Lung (tissue), 11 donors: ENCODE measurements at regions not wholly inside any gene's neighbourhood (a gene's known extent, or its start where the extent isn't known, plus 50 kb on each side); places are given as distances from the start of the nearest gene placed in this dataset.
A peak's percentile ranks its signal among the peaks of the same experiment; 100 is the strongest.

Experiments
- ATAC-seq: fragments of 200-7000 bp; cut with Tn5 transposase; one replicate; pipeline ENCODE4 v1.9.1; 2020; ENCODE audit warnings: moderate number of reproducible peaks; ENCODE audit not compliant: insufficient read depth, low FRiP score
- DNase-seq, 3 donors: peaks; one replicate each; pipeline ENCODE4 v3.0.0-alpha.2; 2013 to 2017
- H3K27ac ChIP-seq, 2 donors: one replicate each; pipeline ENCODE4 v1.5.1; 2013; ENCODE audit warnings: mild to moderate bottlenecking in 2 of 2, moderate library complexity in 2 of 2, control low read depth in 1 of 2, inconsistent platforms in 1 of 2, low read depth in 1 of 2, low read length in 1 of 2
- H3K27me3 ChIP-seq, 3 donors: one replicate each; pipeline ENCODE4 v1.5.1; 2013; ENCODE audit warnings: low read length in 2 of 3; ENCODE audit not compliant: control insufficient read depth in 3 of 3, insufficient read depth in 3 of 3
- H3K36me3 ChIP-seq, 4 donors: one replicate each; pipeline ENCODE4 v1.5.1; 2013; ENCODE audit warnings: low read length in 4 of 4, mild to moderate bottlenecking in 1 of 4, moderate library complexity in 1 of 4; ENCODE audit not compliant: control insufficient read depth in 4 of 4, insufficient read depth in 4 of 4
- H3K4me1 ChIP-seq, 5 donors: one replicate each; pipeline ENCODE4 v1.5.1; 2013; ENCODE audit warnings: low read length in 5 of 5, mild to moderate bottlenecking in 2 of 5, moderate library complexity in 1 of 5; ENCODE audit not compliant: control insufficient read depth in 5 of 5, insufficient read depth in 5 of 5
- H3K4me3 ChIP-seq: one replicate; pipeline ENCODE4 v1.5.1; 2013; ENCODE audit warnings: mild to moderate bottlenecking, control low read depth, moderate library complexity
- H3K9ac ChIP-seq, 2 donors: one replicate each; pipeline ENCODE4 v1.5.1; 2013; ENCODE audit warnings: low read length in 2 of 2, control low read depth in 1 of 2; ENCODE audit not compliant: insufficient read depth in 1 of 2
- H3K9me3 ChIP-seq, 4 donors: one replicate each; pipeline ENCODE4 v1.5.1; 2013; ENCODE audit warnings: low read length in 3 of 4, mild to moderate bottlenecking in 1 of 4, moderate library complexity in 1 of 4; ENCODE audit not compliant: control insufficient read depth in 4 of 4, insufficient read depth in 3 of 4
- WGBS, 2 donors: extraction: QIAGEN DNeasy Blood & Tissue Kit; methylation state at CpG; one replicate each; pipeline ENCODE4 v1.1.7; 2013; 5-methylcytosine and 5-hydroxymethylcytosine counted together
- TF ChIP-seq, protein P1 (sequence below): IDR thresholded peaks from 2 replicates; pipeline ENCODE4 v1.5.1; 2012; ENCODE audit warnings: mild to moderate bottlenecking; ENCODE audit errors: control extremely low read depth, extremely low read depth
- donor health status: control.
- donor health status: control.
- donor health status: Bipolar disorder and iron deficiency.
- donor health status: healthy.
- donor health status: DM: yes; HTN: yes; CAD: no.

DNA sequence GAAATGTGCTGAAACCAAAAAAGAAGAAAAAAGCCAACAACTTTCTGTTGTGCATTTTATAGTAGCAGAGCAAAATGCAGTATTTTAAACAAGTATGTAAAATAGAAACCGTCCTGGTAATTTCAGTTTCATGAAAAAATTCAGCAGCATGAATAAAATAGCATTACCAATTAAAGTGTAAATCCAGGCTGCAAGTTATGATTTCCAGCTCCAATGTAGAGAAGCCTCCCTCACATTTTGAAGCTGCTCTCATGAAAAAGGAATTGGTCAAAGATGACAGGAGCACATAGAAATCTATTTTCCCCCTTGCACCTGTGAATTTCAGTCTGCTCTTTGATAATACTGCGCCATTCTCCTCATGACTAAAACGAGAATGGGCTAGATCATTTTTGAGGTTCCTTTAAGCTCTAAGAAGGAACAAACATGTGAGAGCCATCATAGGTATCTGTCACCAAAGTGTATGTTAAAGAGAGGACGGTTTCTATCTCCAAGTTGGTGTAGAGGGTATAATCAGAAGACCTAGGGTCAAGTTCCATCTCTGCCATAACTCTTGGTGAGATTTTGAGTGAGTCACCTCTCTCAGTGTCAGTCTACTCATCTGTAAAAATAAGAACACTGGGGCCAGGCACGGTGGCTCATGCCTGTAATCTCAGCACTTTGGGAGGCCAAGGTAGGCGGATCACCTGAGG lies 107.5 kb downstream of the MTPAP start:
- Histone ChIP-seq H3K36me3 (no peaks in the 10 kb centered on the region), H3K9me3 (no peaks in the 10 kb centered on the region), H3K4me3 (no peak overlapping the region), H3K27me3 (no peaks in the 10 kb centered on the region), H3K4me1 (no peaks in the 10 kb centered on the region), H3K9ac (no peak overlapping the region), H3K27ac (no peak overlapping the region)
- WGBS, 2 donors, result 80 to 88% methylated on average over 6 of the region's 6 CpGs
- DNase-seq (no peak), ATAC-seq (no peak)
- TF ChIP-seq, protein P1, sequence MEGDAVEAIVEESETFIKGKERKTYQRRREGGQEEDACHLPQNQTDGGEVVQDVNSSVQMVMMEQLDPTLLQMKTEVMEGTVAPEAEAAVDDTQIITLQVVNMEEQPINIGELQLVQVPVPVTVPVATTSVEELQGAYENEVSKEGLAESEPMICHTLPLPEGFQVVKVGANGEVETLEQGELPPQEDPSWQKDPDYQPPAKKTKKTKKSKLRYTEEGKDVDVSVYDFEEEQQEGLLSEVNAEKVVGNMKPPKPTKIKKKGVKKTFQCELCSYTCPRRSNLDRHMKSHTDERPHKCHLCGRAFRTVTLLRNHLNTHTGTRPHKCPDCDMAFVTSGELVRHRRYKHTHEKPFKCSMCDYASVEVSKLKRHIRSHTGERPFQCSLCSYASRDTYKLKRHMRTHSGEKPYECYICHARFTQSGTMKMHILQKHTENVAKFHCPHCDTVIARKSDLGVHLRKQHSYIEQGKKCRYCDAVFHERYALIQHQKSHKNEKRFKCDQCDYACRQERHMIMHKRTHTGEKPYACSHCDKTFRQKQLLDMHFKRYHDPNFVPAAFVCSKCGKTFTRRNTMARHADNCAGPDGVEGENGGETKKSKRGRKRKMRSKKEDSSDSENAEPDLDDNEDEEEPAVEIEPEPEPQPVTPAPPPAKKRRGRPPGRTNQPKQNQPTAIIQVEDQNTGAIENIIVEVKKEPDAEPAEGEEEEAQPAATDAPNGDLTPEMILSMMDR, result no peak

GRCh38 chr10:30238836-30239235 lies 110.2 kb downstream of the MTPAP start:
- Histone ChIP-seq H3K27me3 (no peaks in the 10 kb centered on the region), H3K9me3 (no peaks in the 10 kb centered on the region), H3K27ac (peak overlapping the region in 1 of 2 donors; percentile 9), H3K4me1 (no peaks in the 10 kb centered on the region), H3K9ac (no peak overlapping the region), H3K4me3 (no peak overlapping the region), H3K36me3 (no peaks in the 10 kb centered on the region)
- DNase-seq (peak in 1 of 3 donors; percentile 39), ATAC-seq (no peak)
- TF ChIP-seq, protein P1, result no peak
- WGBS, 2 donors, result 38 to 50% methylated on average over 8 of the region's 8 CpGs

DNA sequence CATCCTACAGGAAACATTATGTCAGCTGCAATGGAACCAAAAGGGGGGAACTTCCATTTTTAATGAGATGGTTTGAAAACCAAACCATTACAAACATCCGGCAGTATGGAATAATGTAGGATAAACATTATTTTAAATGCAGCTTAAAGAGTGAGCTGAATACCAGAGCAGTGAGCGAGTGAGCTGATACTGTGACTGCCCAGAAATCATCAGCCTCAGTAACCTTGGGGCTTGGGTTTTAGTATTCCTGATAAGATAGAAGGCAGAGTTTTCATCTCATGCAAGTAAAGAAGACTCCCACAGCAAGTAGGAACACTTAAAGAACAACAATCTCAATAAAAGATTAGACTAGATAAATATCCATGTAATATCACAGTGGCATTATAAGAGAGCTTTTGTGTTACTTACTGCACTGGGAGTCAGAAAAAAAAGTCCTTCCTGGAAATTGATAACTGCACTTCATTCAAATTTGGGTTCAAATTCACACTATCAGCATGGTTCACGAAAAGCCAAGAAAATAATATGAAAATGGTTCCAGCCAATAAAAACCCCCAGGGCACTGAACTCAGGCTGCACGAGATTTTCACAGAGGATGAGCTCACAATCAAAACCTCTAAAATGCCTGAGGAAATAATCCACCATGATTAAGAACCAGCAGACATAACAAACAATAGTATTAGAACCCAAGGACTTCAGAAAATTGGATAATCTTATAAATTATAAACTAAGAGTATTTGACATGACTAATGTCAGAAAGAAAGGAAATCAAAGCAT lies 115.7 kb downstream of the MTPAP start:
- DNase-seq (no peak), ATAC-seq (no peak)
- TF ChIP-seq, protein P1, result no peak
- Histone ChIP-seq H3K4me3 (no peak overlapping the region), H3K27ac (no peak overlapping the region), H3K4me1 (peaks cover 0 to 3% (median 0%) of the 10 kb centered on the region in 5 donors), H3K9me3 (no peaks in the 10 kb centered on the region), H3K36me3 (no peaks in the 10 kb centered on the region), H3K27me3 (no peaks in the 10 kb centered on the region), H3K9ac (no peak overlapping the region)
- 93 to 96% methylated on average over 4 of the region's 4 CpGs for WGBS, 2 donors
